DMS114 treated with DMSO at 0.1 percent for 48 hours (cell line): ENCODE measurements at regions not wholly inside any gene's neighbourhood (a gene's known extent, or its start where the extent isn't known, plus 50 kb on each side); places are given as distances from the start of the nearest gene placed in this dataset.
A peak's percentile ranks its signal among the peaks of the same experiment; 100 is the strongest.
"Not testable (repeated sequence)": the region's sequence is repeated elsewhere in the genome, so short reads cannot be mapped to it uniquely, and the experiment has no call there.

Experiments used
- DNase-seq: peaks from one replicate; lab custom pipeline; 2025; ENCODE audit not compliant: unreplicated experiment; lab: John Stamatoyannopoulos, UW

DNA sequence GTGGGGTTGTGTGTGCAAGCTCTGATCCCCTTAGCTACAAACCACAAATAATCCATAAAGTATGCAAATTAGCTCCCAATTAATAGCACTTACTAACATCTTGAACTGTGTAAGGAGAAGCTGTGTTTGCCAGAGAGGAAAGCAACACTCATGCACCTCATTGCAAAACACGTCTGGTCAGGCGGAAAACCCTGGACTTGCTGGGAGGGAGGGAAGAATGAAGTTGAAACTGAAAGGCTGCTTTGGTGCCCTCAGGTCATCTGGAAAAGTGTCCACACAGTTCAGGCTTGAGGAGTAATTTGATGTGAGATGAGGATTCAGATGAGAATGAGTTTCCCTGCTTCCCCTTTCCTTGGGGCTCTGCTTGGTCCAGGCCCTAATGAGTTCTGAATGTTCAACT lies 185.5 kb upstream of the ANKRD28 start:
- DNase-seq = peak; percentile 55

GRCh38 chr3:15983693-15984092 lies 185.9 kb upstream of the ANKRD28 start:
- DNase-seq = no peak

DNA sequence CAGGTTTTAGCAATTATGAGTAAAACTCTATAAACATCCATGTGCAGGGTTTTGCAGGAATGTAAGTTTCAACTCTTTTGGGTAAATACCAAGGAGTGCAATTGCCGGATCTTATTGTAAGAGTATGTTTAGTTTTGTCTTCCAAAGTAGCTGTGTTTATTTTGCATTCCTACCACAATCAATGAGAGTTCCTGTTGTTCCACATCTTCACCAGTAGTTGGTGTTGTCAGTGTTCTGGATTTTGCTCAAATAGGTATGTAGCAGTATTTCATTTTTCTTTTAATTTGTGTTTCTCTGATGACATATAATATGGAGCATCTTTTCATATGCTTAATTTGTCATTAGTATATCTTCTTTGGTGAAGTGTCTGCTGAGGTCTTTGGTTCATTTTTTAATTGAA lies 185.1 kb upstream of the GALNT15 start:
- DNase-seq = no peak

DNA sequence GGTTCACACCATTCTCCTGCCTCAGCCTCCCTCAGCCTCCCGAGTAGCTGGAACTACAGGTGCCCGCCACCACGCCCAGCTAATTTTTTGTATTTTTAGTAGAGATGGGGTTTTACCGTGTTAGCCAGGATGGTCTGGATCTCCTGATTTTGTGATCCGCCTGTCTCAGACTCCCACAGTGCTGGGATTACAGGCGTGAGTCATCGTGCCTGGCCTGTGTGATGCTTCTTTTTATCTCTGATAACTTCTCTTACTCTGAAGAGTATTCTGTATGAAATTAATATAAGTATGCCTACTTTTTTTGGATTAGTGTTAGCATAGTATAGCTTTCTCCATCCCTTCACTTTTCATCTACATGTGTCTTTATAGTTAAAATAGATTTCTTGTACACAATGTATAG lies 180.8 kb upstream of the GALNT15 start:
- not testable (repeated sequence) for DNase-seq

DNA sequence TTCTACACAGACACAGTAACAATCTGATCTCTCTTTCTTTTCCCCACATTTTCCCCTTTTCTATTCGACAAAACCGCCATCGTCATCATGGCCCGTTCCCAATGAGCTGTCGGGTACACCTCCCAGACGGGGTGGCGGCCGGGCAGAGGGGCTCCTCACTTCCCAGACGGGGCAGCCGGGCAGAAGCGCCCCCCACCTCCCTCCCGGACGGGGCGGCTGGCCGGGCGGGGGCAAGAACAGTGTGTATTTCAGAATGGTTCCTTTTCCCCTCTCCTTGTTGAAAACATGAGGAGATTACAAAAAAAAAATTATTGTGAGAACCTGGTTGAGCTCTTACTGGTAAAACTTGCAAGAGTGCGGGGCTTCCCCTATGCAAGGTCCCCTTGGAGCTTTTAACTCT lies 178.0 kb upstream of the GALNT15 start:
- not testable (repeated sequence) for DNase-seq

GRCh38 chr3:15997274-15997943 lies 177.1 kb upstream of the GALNT15 start:
- DNase-seq = no peak

- no peak for DNase-seq
Measured at GRCh38 chr3:15998911-15999310, 175.6 kb upstream of the GALNT15 start.

DNA sequence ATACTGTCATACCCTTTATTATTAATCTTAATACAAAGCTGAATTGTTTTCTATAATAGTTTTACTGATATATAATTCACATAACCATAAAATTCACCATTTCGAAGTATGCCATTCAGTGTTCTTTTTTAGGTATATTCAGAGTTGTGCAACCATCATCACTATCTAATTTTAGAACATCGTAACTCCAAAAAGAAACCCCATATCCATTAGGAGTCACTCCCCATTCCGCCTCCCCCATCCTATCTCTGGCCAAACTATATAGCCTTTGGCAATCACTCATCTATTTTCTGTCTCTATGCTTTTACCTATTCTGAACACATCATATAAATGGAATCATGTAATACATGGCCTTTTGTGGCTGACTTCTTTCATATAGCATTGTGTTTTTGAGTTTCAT lies 169.7 kb upstream of the GALNT15 start:
- no peak for DNase-seq

- DNase-seq = no peak
Measured at GRCh38 chr3:16011376-16011775, 163.1 kb upstream of the GALNT15 start.

- DNase-seq = no peak
Measured at GRCh38 chr3:16012086-16012485, 162.4 kb upstream of the GALNT15 start.

GRCh38 chr3:16013568-16013967 lies 160.9 kb upstream of the GALNT15 start:
- DNase-seq = no peak

DNA sequence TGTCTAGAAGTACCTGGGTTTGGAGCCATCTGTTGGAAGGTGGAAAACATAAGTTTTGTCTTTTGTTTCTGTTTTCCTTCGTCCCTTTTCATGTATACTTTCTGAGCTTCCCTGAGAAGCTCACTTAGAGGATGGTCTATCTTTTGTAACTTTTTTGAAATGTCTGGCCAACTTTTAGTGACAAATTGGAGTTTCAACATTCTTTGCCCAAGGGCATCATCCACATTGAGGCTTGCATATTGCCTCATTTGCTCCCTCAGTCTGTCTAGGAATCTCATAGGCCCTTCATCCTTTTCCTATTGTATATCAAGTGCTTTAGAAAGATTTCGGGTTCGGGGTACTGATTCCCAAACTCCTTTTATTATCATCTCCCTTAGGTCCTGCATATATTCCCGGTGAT lies 152.7 kb upstream of the GALNT15 start:
- not testable (repeated sequence) for DNase-seq

DNA sequence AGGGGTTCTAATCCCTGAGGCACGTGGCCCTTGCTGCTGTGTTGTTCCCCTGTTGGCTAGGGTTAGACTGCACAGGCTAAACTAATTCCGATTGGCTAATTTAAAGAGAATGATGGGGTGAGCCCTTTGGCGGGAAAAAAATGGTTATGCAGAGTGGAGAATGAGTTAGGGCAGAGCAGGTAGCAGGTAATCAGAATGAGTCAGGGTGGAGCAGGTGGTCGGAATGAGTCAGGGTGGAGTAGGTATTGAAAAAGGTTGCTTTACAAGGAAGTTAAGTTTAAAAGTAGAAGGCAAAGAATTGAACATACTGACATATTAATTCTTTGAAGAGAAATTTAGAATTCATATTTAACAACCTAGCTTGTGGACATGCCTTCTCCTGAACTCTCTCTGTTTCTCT lies 150.6 kb upstream of the GALNT15 start:
- not testable (repeated sequence) for DNase-seq

DNA sequence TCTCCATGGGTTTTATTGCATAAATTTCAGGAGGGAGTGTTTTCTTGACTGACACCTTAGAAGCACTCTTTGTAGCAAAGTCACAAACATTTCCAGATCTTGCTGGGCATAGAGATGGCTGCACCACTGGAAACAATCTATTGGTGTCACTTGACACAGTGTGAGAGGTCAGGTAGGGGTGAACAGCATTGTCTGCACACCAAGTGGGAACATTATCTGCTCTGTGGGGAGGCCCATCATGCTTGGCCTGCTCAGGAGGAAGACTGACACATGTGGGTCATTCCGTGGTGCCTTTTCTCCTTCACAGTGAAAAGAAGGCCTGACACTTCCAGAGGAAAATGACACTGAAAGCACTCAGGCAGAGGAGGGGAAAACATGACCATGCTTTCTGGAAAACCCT lies 149.9 kb upstream of the GALNT15 start:
- DNase-seq = no peak

GRCh38 chr3:16026753-16027152 lies 147.7 kb upstream of the GALNT15 start:
- no peak for DNase-seq

- DNase-seq = no peak
Measured at GRCh38 chr3:16028604-16029003, 145.9 kb upstream of the GALNT15 start.

- DNase-seq = no peak
Measured at GRCh38 chr3:16030342-16030741, 144.1 kb upstream of the GALNT15 start.

DNA sequence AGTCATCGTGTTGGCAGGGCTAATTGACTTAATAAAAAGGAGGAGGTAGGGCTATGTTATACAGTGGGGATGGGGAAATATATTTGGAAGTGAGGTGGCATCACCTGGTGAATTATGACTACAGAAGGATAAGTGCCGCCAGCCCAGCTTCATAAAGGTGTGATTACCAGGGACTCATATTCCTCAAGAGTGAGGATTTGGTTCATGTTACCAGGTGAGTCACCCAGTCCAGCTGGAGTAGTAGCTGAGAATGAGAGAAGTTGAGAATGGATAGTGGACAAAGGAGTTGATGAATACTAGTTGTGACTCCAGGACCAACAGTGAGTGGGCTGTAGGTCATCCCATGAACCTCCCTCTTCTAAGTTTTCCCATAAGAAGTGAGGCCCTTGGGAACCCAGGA lies 143.0 kb upstream of the GALNT15 start:
- no peak for DNase-seq

DNA sequence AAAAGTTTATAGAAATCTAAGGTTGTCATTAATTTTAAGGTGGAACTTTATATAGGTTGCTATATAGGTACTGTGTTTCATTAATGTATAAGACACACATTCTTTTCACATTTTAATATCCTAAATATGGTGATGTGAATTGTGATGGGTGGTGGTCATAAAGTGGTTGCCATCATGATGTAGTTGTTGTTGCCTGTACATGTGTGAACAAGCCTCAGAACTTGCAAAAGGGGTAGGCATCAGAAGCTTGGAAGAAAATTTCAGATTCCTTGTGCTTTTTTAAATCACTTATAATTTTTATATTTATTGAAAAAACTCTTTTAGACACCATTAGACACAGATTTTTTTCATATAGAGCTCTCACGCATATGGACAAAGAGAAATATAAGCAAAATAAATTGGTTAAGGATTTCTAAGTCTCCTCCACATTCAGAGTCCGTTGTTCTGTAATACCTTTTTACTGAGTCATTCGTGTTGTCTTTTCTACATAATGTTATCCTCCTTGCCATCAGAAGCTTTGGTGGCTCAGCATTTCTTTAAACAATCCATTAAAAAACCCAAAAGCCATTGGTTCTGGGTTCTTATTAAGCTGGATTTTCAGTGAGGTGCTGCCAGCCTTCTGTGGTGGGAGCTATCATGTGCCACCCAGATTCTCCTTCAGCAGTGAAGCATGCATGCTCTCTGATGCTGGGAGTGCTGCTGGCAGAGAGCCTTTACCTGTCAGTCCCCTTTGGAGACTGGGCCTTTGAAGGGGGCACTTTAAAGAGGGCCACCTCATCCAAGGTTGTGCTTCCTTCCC lies 140.4 kb upstream of the GALNT15 start:
- DNase-seq = no peak

DNA sequence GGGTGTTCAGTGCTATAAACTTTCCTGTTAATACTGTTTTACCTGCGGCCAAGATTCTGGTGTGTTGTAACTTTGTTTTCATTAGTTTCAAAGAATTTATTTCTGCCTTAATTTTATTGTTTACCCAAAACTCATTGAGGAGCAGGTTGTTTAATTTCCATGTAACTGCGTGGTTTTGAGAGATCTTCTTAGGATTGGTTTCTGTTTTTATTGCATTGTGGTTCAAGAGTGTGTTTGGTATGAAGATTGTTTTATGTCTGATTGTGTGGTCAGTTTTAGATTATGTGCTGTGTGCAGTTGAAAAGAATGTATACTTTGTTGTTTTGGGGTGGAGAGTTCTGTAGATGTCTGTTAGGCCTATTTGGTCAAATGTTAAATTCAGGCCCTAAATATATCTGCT lies 133.5 kb upstream of the GALNT15 start:
- no peak for DNase-seq

- DNase-seq = peak; percentile 70
Measured at GRCh38 chr3:16048435-16049318, 125.8 kb upstream of the GALNT15 start.
